Prostate gland (tissue), 2 donors: ENCODE measurements at regions not wholly inside any gene's neighbourhood (a gene's known extent, or its start where the extent isn't known, plus 50 kb on each side); places are given as distances from the start of the nearest gene placed in this dataset.

Experiments
- POLR2AphosphoS5 ChIP-seq: sonication (generic); formaldehyde crosslinking; IDR thresholded peaks from one replicate; pipeline ENCODE4 v1.6.1; 2017; ENCODE audit warnings: antibody characterized with exemption
- TF ChIP-seq, protein P1 (sequence below), 4 experiments: fragments of 200-600 bp in 2 of 4; fragments of 450-650 bp in 2 of 4; sonication (generic) in 2 of 4; IDR thresholded peaks; 1 replicate in 3 of 4; 2 replicates in 1 of 4; pipeline ENCODE4 v1.5.1; 2016 to 2019; ENCODE audit warnings: antibody characterized with exemption in 4 of 4, mild to moderate bottlenecking in 2 of 4, moderate library complexity in 2 of 4

DNA sequence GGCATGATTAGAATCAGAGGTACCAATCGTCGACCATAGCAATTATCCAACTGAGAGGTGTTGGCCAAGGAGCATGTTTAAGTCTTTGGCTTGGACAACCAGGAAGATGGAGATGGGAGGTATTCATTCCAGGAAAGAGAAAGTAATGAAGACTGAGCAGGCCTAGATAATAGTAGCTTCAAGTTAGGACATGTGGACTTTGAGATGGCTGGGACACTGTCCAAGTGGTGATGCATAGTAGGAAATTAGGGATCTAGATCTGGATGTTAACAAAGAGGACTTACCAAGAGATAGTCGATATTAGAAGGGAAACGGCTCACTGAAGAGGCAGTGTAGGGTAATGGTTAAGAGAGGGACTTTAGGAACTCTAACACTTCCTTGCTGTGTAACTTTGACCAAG is 266.7 kb downstream of the FAM76B start:
- no peak for TF ChIP-seq POLR2AphosphoS5
- TF ChIP-seq, protein P1, sequence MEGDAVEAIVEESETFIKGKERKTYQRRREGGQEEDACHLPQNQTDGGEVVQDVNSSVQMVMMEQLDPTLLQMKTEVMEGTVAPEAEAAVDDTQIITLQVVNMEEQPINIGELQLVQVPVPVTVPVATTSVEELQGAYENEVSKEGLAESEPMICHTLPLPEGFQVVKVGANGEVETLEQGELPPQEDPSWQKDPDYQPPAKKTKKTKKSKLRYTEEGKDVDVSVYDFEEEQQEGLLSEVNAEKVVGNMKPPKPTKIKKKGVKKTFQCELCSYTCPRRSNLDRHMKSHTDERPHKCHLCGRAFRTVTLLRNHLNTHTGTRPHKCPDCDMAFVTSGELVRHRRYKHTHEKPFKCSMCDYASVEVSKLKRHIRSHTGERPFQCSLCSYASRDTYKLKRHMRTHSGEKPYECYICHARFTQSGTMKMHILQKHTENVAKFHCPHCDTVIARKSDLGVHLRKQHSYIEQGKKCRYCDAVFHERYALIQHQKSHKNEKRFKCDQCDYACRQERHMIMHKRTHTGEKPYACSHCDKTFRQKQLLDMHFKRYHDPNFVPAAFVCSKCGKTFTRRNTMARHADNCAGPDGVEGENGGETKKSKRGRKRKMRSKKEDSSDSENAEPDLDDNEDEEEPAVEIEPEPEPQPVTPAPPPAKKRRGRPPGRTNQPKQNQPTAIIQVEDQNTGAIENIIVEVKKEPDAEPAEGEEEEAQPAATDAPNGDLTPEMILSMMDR (IDR thresholded peaks at IDR 0.05): no peak
